ENCODE measurements at regions not wholly inside any gene's neighbourhood (a gene's known extent, or its start where the extent isn't known, plus 50 kb on each side); places are given as distances from the start of the nearest gene placed in this dataset.
"Not testable (repeated sequence)": the region's sequence is repeated elsewhere in the genome, so short reads cannot be mapped to it uniquely, and the experiment has no call there.

- DNase-seq (ENCODE audit: low read depth, low spot score), result not testable (repeated sequence)
Observed at GRCh38 chr1:195847957-195848875, 760.0 kb downstream of the KCNT2 start.

- no peak for DNase-seq (ENCODE audit: low read depth, low spot score)
Observed at GRCh38 chr1:195831789-195832188, 776.5 kb downstream of the KCNT2 start.

GRCh38 chr1:195828325-195828724, 779.9 kb downstream of the KCNT2 start:
- DNase-seq (ENCODE audit: low read depth, low spot score), result no peak

- no peak for DNase-seq (ENCODE audit: low read depth, low spot score)
Observed at GRCh38 chr1:195820925-195821324, 787.3 kb downstream of the KCNT2 start.

- no peak for DNase-seq (ENCODE audit: low read depth, low spot score)
Observed at GRCh38 chr1:195806060-195806459, 802.2 kb downstream of the KCNT2 start.

- no peak for DNase-seq (ENCODE audit: low read depth, low spot score)
Observed at GRCh38 chr1:195804547-195804946, 803.7 kb downstream of the KCNT2 start.

GRCh38 chr1:195799016-195799415, 809.2 kb downstream of the KCNT2 start:
- DNase-seq (ENCODE audit: low read depth, low spot score), result no peak

GRCh38 chr1:195794225-195794624, 814.0 kb downstream of the KCNT2 start:
- no peak for DNase-seq (ENCODE audit: low read depth, low spot score)

- DNase-seq (ENCODE audit: low read depth, low spot score), result no peak
Observed at GRCh38 chr1:195791796-195792195, 816.4 kb downstream of the KCNT2 start.

- DNase-seq (ENCODE audit: low read depth, low spot score), result no peak
Observed at GRCh38 chr1:195790514-195791168, 817.6 kb downstream of the KCNT2 start.

GRCh38 chr1:195789321-195789720, 818.9 kb downstream of the KCNT2 start:
- no peak for DNase-seq (ENCODE audit: low read depth, low spot score)

GRCh38 chr1:195788721-195789120, 819.5 kb downstream of the KCNT2 start:
- DNase-seq (ENCODE audit: low read depth, low spot score), result no peak

- DNase-seq (ENCODE audit: low read depth, low spot score), result no peak
Observed at GRCh38 chr1:195785830-195786229, 822.4 kb downstream of the KCNT2 start.

GRCh38 chr1:195773931-195774330, 834.3 kb downstream of the KCNT2 start:
- DNase-seq (ENCODE audit: low read depth, low spot score), result no peak

- DNase-seq (ENCODE audit: low read depth, low spot score), result no peak
Observed at GRCh38 chr1:195769461-195769860, 838.8 kb downstream of the KCNT2 start.

- no peak for DNase-seq (ENCODE audit: low read depth, low spot score)
Observed at GRCh38 chr1:195768936-195769335, 839.3 kb downstream of the KCNT2 start.

GRCh38 chr1:195768377-195768776, 839.9 kb downstream of the KCNT2 start:
- DNase-seq (ENCODE audit: low read depth, low spot score), result no peak

- DNase-seq (ENCODE audit: low read depth, low spot score), result no peak
Observed at GRCh38 chr1:195766709-195767108, 841.5 kb downstream of the KCNT2 start.

- no peak for DNase-seq (ENCODE audit: low read depth, low spot score)
Observed at GRCh38 chr1:195765099-195765498, 843.1 kb downstream of the KCNT2 start.

- DNase-seq (ENCODE audit: low read depth, low spot score), result no peak
Observed at GRCh38 chr1:195763907-195764374, 844.3 kb downstream of the KCNT2 start.

GRCh38 chr1:195763146-195763906, 844.9 kb downstream of the KCNT2 start:
- DNase-seq (ENCODE audit: low read depth, low spot score), result no peak

GRCh38 chr1:195761104-195761503, 847.1 kb downstream of the KCNT2 start:
- no peak for DNase-seq (ENCODE audit: low read depth, low spot score)
